SK-N-SH (cell line): ENCODE measurements at regions not wholly inside any gene's neighbourhood (a gene's known extent, or its start where the extent isn't known, plus 50 kb on each side); places are given as distances from the start of the nearest gene placed in this dataset.

Experiments
- CTCF ChIA-PET: fragments of 300-600, 350-600 bp; formaldehyde crosslinking; extraction: SDS; loops from one replicate; lab custom pipeline; 2021; lab: Yijun Ruan, JAX
- POLR2A ChIA-PET: fragments of 350-600 bp; sonication (Branson Sonifier 250); formaldehyde crosslinking; extraction: SDS; loops from one replicate; lab custom pipeline; 2020; ENCODE audit warnings: antibody characterized with exemption, inconsistent platforms; lab: Yijun Ruan, JAX
- DNase-seq: peaks from one replicate; pipeline ENCODE4 v3.0.0; 2012
- H2AFZ ChIP-seq: fragments of 200-600 bp; sonication (generic); 2 replicates; pipeline ENCODE4 v1.8.1; 2016; ENCODE audit warnings: antibody characterized with exemption, mild to moderate bottlenecking, low read depth
- H3F3A ChIP-seq: fragments of 200-600 bp; sonication (generic); replicated peaks from 2 replicates; pipeline ENCODE3; 2016; ENCODE audit warnings: antibody characterized with exemption, mild to moderate bottlenecking; ENCODE audit not compliant: insufficient read depth
- H3K27ac ChIP-seq, 2 experiments: fragments of 200-500 bp in 1 of 2; fragments of 200-600 bp in 1 of 2; sonication (Bioruptor generic) in 1 of 2; sonication (generic), shearing (Covaris generic) in 1 of 2; 2 replicates each; pipeline versions ENCODE4 v1.5.1 to v1.6.1; 2014 to 2016; ENCODE audit warnings: low read depth in 2 of 2, inconsistent platforms in 1 of 2, low read length in 1 of 2, mild to moderate bottlenecking in 1 of 2, mixed read lengths in 1 of 2
- H3K27me3 ChIP-seq: fragments of 200-600 bp; sonication (generic), shearing (Covaris generic); 2 replicates; pipeline ENCODE4 v1.6.1; 2016; ENCODE audit warnings: mixed run types; ENCODE audit not compliant: insufficient read depth
- H3K36me3 ChIP-seq, 2 experiments: fragments of 200-500 bp in 1 of 2; fragments of 200-600 bp in 1 of 2; sonication (Bioruptor generic) in 1 of 2; sonication (generic) in 1 of 2; replicated peaks in 1 of 2; 2 replicates each; pipeline versions ENCODE3 to v1.5.1; 2014 to 2016; ENCODE audit warnings: low read length in 1 of 2, mild to moderate bottlenecking in 1 of 2; ENCODE audit not compliant: insufficient read depth in 2 of 2, control insufficient read depth in 1 of 2
- H3K4me1 ChIP-seq, 2 experiments: fragments of 200-500 bp in 1 of 2; fragments of 200-600 bp in 1 of 2; sonication (Bioruptor generic) in 1 of 2; sonication (generic), shearing (Covaris generic) in 1 of 2; 2 replicates each; pipeline versions ENCODE4 v1.5.1 to v1.6.1; 2014 to 2016; ENCODE audit warnings: low read depth in 1 of 2, low read length in 1 of 2, mixed run types in 1 of 2; ENCODE audit not compliant: insufficient read depth in 2 of 2, control insufficient read depth in 1 of 2
- H3K4me2 ChIP-seq: fragments of 200-600 bp; sonication (generic), shearing (Covaris generic); 2 replicates; pipeline ENCODE4 v1.6.1; 2017; ENCODE audit warnings: mixed run types
- H3K4me3 ChIP-seq, 2 experiments: fragments of 200-500 bp in 1 of 2; fragments of 200-600 bp in 1 of 2; sonication (Bioruptor generic) in 1 of 2; sonication (generic), shearing (Covaris generic) in 1 of 2; 2 replicates each; pipeline versions ENCODE4 v1.5.1 to v1.8.1; 2014 to 2016; ENCODE audit warnings: low read depth in 2 of 2, inconsistent platforms in 1 of 2, low read length in 1 of 2, mild to moderate bottlenecking in 1 of 2, mixed read lengths in 1 of 2, moderate library complexity in 1 of 2
- H3K79me2 ChIP-seq: fragments of 200-600 bp; sonication (generic); 2 replicates; pipeline ENCODE4 v1.8.1; 2017; ENCODE audit warnings: mild to moderate bottlenecking; ENCODE audit not compliant: insufficient read depth
- H3K9ac ChIP-seq: fragments of 200-600 bp; sonication (generic); 2 replicates; pipeline ENCODE4 v1.6.1; 2017; ENCODE audit warnings: mixed run types
- H3K9me2 ChIP-seq: fragments of 200-600 bp; sonication (generic); 2 replicates; pipeline ENCODE4 v1.6.1; 2017; ENCODE audit warnings: mixed run types
- H3K9me3 ChIP-seq: fragments of 200-600 bp; sonication (generic); 2 replicates; pipeline ENCODE4 v1.6.1; 2017; ENCODE audit warnings: mixed run types, mild to moderate bottlenecking, moderate library complexity
- H4K20me1 ChIP-seq: fragments of 200-600 bp; sonication (generic); 2 replicates; pipeline ENCODE4 v1.6.1; 2017; ENCODE audit warnings: mild to moderate bottlenecking, mixed run types; ENCODE audit not compliant: insufficient read depth
- CHD2 ChIP-seq: fragments of 150-350 bp; IDR thresholded peaks from 2 replicates; pipeline ENCODE4 v1.6.1; 2018; ENCODE audit warnings: low read length; ENCODE audit not compliant: partially characterized antibody
- CTCF ChIP-seq: fragments of 200-600 bp; sonication (generic); IDR thresholded peaks from 2 replicates; pipeline ENCODE4 v1.6.1; 2017; ENCODE audit warnings: antibody characterized with exemption, mild to moderate bottlenecking, moderate library complexity
- EP300 ChIP-seq, 2 experiments: IDR thresholded peaks; 2 replicates each; pipeline versions ENCODE4 v1.4.0 to v1.6.1; 2012; ENCODE audit warnings: borderline replicate concordance in 1 of 2, low read depth in 1 of 2, low read length in 1 of 2
- FOXJ3 ChIP-seq: sonication (generic); formaldehyde crosslinking; IDR thresholded peaks from 2 replicates; pipeline ENCODE4 v1.5.1; 2020; ENCODE audit warnings: mild to moderate bottlenecking, missing genetic modification reagents
- FOXM1 ChIP-seq: IDR thresholded peaks from 2 replicates; pipeline ENCODE4 v1.4.0; 2012; ENCODE audit warnings: low read depth, mild to moderate bottlenecking
- GATA2 ChIP-seq: sonication (generic); formaldehyde crosslinking; IDR thresholded peaks from 2 replicates; pipeline ENCODE4 v1.5.0; 2020; ENCODE audit warnings: mild to moderate bottlenecking, missing genetic modification reagents
- MEF2A ChIP-seq: IDR thresholded peaks from 2 replicates; pipeline ENCODE4 v1.4.0; 2012; ENCODE audit warnings: low read depth, borderline replicate concordance
- NFIC ChIP-seq: IDR thresholded peaks from 2 replicates; pipeline ENCODE4 v1.4.0; 2012; ENCODE audit warnings: borderline replicate concordance
- PBX3 ChIP-seq: IDR thresholded peaks from 2 replicates; pipeline ENCODE4; 2012
- POLR2AphosphoS5 ChIP-seq: IDR thresholded peaks from 2 replicates; pipeline ENCODE4 v1.6.1; 2012; ENCODE audit warnings: low read depth, low read length
- RAD21 ChIP-seq: IDR thresholded peaks from 2 replicates; pipeline ENCODE4 v1.6.1; 2012; ENCODE audit warnings: mild to moderate bottlenecking, low read length
- SIN3A ChIP-seq: IDR thresholded peaks from 2 replicates; pipeline ENCODE4 v1.6.1; 2012; ENCODE audit warnings: low read depth, mild to moderate bottlenecking, low read length, moderate library complexity, borderline replicate concordance
- TEAD4 ChIP-seq: IDR thresholded peaks from 2 replicates; pipeline ENCODE4 v1.4.0; 2012; ENCODE audit warnings: mild to moderate bottlenecking, borderline replicate concordance; ENCODE audit not compliant: insufficient read depth
- USF1 ChIP-seq: IDR thresholded peaks from 2 replicates; pipeline ENCODE4 v1.4.0; 2012; ENCODE audit warnings: low read depth, borderline replicate concordance
- USF2 ChIP-seq: fragments of 150-350 bp; IDR thresholded peaks from 2 replicates; pipeline ENCODE4 v1.6.1; 2017; ENCODE audit warnings: antibody characterized with exemption, low read length, low read depth, borderline replicate concordance
- WGBS: methylation state at CpG from one replicate; pipeline ENCODE4 v1.1.6; 2017; ENCODE audit warnings: low lambda C conversion rate; 5-methylcytosine and 5-hydroxymethylcytosine counted together
- TF ChIP-seq, protein P1 (sequence below): IDR thresholded peaks from 2 replicates; pipeline ENCODE4 v1.6.1; 2012; ENCODE audit warnings: mild to moderate bottlenecking, low read depth, low read length, moderate library complexity
- TF ChIP-seq, protein P2 (sequence below): IDR thresholded peaks from 2 replicates; pipeline ENCODE4 v1.4.0; 2012; ENCODE audit warnings: low read depth

DNA sequence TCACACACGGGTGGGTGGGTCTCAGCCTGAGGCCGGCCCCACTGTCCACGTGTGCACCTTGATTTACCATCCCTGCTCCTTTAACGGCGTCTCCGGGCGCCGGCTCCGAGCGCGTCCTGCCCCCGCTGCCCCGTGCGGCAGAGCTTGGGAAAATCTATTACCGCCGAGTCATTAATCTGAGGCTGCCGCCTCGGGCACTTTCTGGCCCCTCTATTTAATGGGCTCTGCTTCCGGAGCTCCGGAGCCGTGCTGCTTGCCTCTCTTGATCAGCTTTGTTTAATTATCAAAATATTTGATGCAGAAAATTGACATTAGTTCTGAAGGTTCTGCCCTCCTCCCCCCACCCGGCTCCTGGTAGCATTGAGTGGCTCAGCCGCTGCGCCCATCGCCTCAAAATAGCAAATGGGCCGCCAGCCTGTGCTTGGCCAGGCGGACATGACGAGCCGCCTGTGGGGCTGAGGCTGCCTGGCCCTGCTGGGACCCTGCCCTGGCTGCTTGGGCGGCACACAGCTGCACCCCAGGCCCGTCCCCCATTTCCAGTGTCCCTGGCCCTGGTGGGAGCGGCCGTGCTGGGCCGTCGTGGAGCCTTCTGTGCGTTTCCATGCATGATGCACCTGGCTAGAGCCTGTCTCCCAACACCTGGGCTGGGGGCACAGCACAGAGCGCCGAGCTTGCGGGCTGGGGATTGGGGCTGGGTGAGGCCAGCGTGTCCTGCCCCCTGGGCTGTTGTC lies 81.6 kb upstream of the TTC34 start (continued):
- TF ChIP-seq CTCF (no peak), PBX3 (no peak)

DNA sequence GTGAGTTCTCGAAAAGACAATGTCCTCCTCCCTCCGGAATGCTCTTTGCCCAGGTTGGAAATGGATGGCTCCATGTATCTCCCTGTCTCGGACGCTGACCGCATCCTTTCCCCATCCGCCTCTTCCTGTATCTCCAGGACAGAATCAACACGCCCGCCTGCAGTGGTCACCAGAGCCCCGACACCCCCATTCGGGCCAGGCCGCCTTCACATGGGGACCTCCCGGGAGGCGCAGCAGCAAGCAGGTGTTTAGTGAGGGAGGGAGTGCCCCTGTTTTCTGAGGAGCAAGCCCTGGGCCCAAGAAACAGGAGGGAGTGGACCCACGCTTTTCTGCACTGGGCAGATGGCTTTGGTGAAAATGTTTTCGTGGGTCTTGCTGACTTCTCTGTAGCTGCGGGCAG lies 83.5 kb upstream of the TTC34 start:
- WGBS, result 61% methylated on average over 16 of the region's 16 CpGs
- H3K9ac ChIP-seq, result no peak overlapping the region
- ChIA-PET POLR2A (no interaction called here), CTCF (no interaction called here)
- no peak overlapping the region for H3K27ac ChIP-seq
- H3K4me2 ChIP-seq, result no peak overlapping the region
- H3K9me3 ChIP-seq, result no peaks in the 10 kb centered on the region
- no peaks in the 10 kb centered on the region for H3K27me3 ChIP-seq
- no peaks in the 10 kb centered on the region for H3K79me2 ChIP-seq
- no peaks in the 10 kb centered on the region for H3K36me3 ChIP-seq
- no peaks in the 10 kb centered on the region for H3K4me1 ChIP-seq
- DNase-seq, result no peak
- no peaks in the 10 kb centered on the region for H3F3A ChIP-seq
- no peaks in the 10 kb centered on the region for H4K20me1 ChIP-seq
- no peak overlapping the region for H2AFZ ChIP-seq
- H3K9me2 ChIP-seq, result no peaks in the 10 kb centered on the region
- H3K4me3 ChIP-seq, result no peak overlapping the region
- TF ChIP-seq, protein P1, sequence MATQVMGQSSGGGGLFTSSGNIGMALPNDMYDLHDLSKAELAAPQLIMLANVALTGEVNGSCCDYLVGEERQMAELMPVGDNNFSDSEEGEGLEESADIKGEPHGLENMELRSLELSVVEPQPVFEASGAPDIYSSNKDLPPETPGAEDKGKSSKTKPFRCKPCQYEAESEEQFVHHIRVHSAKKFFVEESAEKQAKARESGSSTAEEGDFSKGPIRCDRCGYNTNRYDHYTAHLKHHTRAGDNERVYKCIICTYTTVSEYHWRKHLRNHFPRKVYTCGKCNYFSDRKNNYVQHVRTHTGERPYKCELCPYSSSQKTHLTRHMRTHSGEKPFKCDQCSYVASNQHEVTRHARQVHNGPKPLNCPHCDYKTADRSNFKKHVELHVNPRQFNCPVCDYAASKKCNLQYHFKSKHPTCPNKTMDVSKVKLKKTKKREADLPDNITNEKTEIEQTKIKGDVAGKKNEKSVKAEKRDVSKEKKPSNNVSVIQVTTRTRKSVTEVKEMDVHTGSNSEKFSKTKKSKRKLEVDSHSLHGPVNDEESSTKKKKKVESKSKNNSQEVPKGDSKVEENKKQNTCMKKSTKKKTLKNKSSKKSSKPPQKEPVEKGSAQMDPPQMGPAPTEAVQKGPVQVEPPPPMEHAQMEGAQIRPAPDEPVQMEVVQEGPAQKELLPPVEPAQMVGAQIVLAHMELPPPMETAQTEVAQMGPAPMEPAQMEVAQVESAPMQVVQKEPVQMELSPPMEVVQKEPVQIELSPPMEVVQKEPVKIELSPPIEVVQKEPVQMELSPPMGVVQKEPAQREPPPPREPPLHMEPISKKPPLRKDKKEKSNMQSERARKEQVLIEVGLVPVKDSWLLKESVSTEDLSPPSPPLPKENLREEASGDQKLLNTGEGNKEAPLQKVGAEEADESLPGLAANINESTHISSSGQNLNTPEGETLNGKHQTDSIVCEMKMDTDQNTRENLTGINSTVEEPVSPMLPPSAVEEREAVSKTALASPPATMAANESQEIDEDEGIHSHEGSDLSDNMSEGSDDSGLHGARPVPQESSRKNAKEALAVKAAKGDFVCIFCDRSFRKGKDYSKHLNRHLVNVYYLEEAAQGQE, result no peak
- no peak for TF ChIP-seq RAD21
- no peak for TF ChIP-seq FOXM1
- TF ChIP-seq EP300 (IDR thresholded peaks at IDR 0.05; ENCODE audit: borderline replicate concordance in 1 of 2, low read depth in 1 of 2, low read length in 1 of 2), result no peak
- no peak for TF ChIP-seq MEF2A
- TF ChIP-seq, protein P2, sequence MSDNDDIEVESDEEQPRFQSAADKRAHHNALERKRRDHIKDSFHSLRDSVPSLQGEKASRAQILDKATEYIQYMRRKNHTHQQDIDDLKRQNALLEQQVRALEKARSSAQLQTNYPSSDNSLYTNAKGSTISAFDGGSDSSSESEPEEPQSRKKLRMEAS, result no peak
- no peak for TF ChIP-seq POLR2AphosphoS5
- no peak for TF ChIP-seq USF1
- TF ChIP-seq TEAD4, result no peak
- no peak for TF ChIP-seq PBX3
- no peak for TF ChIP-seq GATA2 (CRISPR knock-in tag)
- TF ChIP-seq SIN3A, result no peak
- no peak for TF ChIP-seq NFIC
- no peak for TF ChIP-seq FOXJ3 (CRISPR knock-in tag)
- TF ChIP-seq CHD2, result no peak
- no peak for TF ChIP-seq USF2
- no peak for TF ChIP-seq CTCF
